ENCODE measurements at regions not wholly inside any gene's neighbourhood (a gene's known extent, or its start where the extent isn't known, plus 50 kb on each side); places are given as distances from the start of the nearest gene placed in this dataset.
"Not testable (repeated sequence)": the region's sequence is repeated elsewhere in the genome, so short reads cannot be mapped to it uniquely, and the experiment has no call there.

- DNase-seq = no peak
Observed at GRCh38 chr10:106378251-106378650, 786.3 kb downstream of the SORCS1 start.

GRCh38 chr10:106370751-106371150 is 793.8 kb downstream of the SORCS1 start:
- DNase-seq = no peak

- no peak for DNase-seq
Observed at GRCh38 chr10:106360870-106361269, 803.6 kb downstream of the SORCS1 start.

- DNase-seq = no peak
Observed at GRCh38 chr10:106355450-106355849, 809.1 kb downstream of the SORCS1 start.

- DNase-seq = no peak
Observed at GRCh38 chr10:106348933-106349332, 815.6 kb downstream of the SORCS1 start.

GRCh38 chr10:106347547-106347946 is 817.0 kb downstream of the SORCS1 start:
- no peak for DNase-seq

GRCh38 chr10:106343539-106343938 is 821.0 kb downstream of the SORCS1 start:
- not testable (repeated sequence) for DNase-seq

- DNase-seq = no peak
Observed at GRCh38 chr10:106341356-106341755, 823.1 kb downstream of the SORCS1 start.

- DNase-seq = no peak
Observed at GRCh38 chr10:106338486-106338885, 826.0 kb downstream of the SORCS1 start.

GRCh38 chr10:106336874-106337273 is 827.6 kb downstream of the SORCS1 start:
- DNase-seq = no peak

- DNase-seq = no peak
Observed at GRCh38 chr10:106327747-106328146, 836.8 kb downstream of the SORCS1 start.

GRCh38 chr10:106320876-106321275 is 843.6 kb downstream of the SORCS1 start:
- no peak for DNase-seq

GRCh38 chr10:106320078-106320477 is 844.4 kb downstream of the SORCS1 start:
- no peak for DNase-seq

- no peak for DNase-seq
Observed at GRCh38 chr10:106317554-106317953, 847.0 kb downstream of the SORCS1 start.

GRCh38 chr10:106313041-106313440 is 851.5 kb downstream of the SORCS1 start:
- no peak for DNase-seq

GRCh38 chr10:106312087-106312486 is 852.4 kb downstream of the SORCS1 start:
- no peak for DNase-seq

GRCh38 chr10:106311590-106311989 is 852.9 kb downstream of the SORCS1 start:
- DNase-seq = no peak

- DNase-seq = no peak
Observed at GRCh38 chr10:106310596-106310995, 853.9 kb downstream of the SORCS1 start.

- no peak for DNase-seq
Observed at GRCh38 chr10:106309376-106309775, 855.1 kb downstream of the SORCS1 start.

- no peak for DNase-seq
Observed at GRCh38 chr10:106308284-106308683, 856.2 kb downstream of the SORCS1 start.

GRCh38 chr10:106304056-106304455 is 860.5 kb downstream of the SORCS1 start:
- no peak for DNase-seq

- DNase-seq = no peak
Observed at GRCh38 chr10:106302961-106303360, 861.5 kb downstream of the SORCS1 start.

- DNase-seq = no peak
Observed at GRCh38 chr10:106301146-106301545, 863.4 kb downstream of the SORCS1 start.

GRCh38 chr10:106296750-106297392 is 867.6 kb downstream of the SORCS1 start:
- DNase-seq = no peak

GRCh38 chr10:106284802-106285587 is 879.5 kb downstream of the SORCS1 start:
- DNase-seq = no peak

Data from GDM1 (cell line).